Breast epithelium (tissue), 3 donors: ENCODE measurements at regions not wholly inside any gene's neighbourhood (a gene's known extent, or its start where the extent isn't known, plus 50 kb on each side); places are given as distances from the start of the nearest gene placed in this dataset.

Source experiments
- CTCF ChIP-seq, 3 donors: fragments of 450-650 bp; IDR thresholded peaks; one replicate each; pipeline ENCODE4 v1.5.1; 2016 to 2017; ENCODE audit warnings: antibody characterized with exemption in 3 of 3, mild to moderate bottlenecking in 3 of 3, moderate library complexity in 3 of 3
- POLR2AphosphoS5 ChIP-seq, 3 donors: sonication (generic); formaldehyde crosslinking; IDR thresholded peaks; one replicate each; pipeline ENCODE4 v1.6.1; 2017; ENCODE audit warnings: antibody characterized with exemption in 3 of 3

GRCh38 chr17:36686123-36686669 lies 84.8 kb downstream of the MRM1 start:
- TF ChIP-seq POLR2AphosphoS5 (IDR thresholded peaks at IDR 0.05), result no peak
- TF ChIP-seq CTCF (IDR thresholded peaks at IDR 0.05), result no peak
